HG02852 (cell line): ENCODE measurements at regions not wholly inside any gene's neighbourhood (a gene's known extent, or its start where the extent isn't known, plus 50 kb on each side); places are given as distances from the start of the nearest gene placed in this dataset.

Experiments used
- ATAC-seq: cut with Tn5 transposase; IDR thresholded peaks from one replicate; pipeline ENCODE4 v1.9.1; 2021; ENCODE audit warnings: mild to moderate bottlenecking, moderate library complexity; ENCODE audit not compliant: unreplicated experiment

DNA sequence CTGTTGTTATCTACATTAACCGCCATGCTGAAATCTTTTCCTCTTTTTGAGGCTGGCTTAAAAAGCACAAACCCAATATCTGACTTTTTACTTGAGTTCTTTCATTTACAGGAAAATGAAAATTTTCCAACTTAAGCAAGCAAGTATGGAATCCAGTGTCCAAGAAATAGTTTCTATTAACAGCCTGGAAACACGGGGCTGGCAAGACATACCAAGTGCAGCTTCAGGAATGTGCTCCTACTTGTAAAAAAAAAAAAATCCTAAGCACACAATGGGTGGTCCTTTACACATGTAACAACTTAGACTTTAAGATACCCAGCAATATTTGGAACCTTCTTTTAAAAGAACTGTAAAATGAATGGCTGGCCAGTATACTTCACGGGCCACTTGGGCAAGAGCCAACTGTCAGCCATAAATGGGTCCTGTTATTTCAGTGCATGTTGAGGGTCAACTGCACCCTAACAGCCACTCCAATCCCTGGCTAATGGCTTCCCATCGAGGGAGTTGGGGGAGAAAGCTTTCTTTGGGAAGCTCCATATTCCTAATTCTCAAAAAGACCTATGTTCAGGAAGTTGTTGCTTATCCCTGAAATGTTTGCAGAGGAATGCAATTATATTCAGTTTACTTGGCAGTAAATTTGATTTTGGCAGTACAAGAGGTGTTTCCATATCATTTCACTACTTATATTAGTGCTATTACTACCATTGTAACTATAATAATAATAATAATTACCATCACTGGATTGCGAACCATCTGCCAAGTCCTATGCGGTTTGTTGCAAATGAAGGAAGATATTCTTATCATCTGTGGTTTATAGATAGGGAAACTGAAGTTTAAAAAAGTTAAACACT, 236.4 kb upstream of the TMEM72 start:
- no peak for ATAC-seq

- ATAC-seq = no peak
These were observed 235.7 kb upstream of the TMEM72 start for GRCh38 chr10:44675387-44675874.

DNA sequence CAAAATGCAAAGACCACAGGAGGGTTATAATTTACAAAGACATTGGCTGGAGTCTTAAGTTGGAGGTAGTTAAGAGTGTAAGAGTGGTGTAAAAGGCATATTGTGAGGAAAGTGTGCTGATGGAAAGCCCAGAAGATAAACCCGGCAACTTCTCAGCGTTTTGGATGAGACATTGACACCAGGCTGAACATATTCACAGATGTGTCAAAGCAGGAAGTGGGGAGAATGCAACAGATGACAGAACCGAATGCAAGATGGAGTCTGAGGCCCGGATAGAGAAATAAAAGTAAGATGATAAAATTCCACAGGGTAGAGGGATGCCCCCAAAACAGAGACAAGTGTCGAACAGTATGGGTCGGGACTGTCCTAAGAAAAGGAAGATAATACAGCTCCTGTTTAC, 230.4 kb upstream of the TMEM72 start:
- no peak for ATAC-seq

- ATAC-seq = no peak
These were observed 228.6 kb upstream of the TMEM72 start for GRCh38 chr10:44682507-44682906.

DNA sequence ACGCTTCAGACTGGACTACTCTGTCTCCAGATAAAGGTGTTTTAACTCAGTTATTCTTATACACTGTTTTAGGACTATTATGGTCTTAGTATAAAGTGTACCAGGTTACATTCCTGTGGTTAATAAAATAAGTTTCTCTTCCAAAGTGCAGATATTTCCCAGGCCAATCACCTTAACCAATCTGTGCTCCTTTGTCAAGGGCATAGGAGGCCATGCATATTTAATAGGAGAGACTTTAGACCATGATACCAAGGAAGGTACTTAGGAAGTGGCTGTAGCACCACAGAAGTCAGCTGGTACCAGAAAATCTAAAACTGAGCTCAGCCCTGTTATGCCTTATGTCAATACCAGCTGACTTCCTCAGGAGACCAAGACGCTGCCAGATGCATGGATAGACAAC, 226.5 kb upstream of the TMEM72 start:
- ATAC-seq = no peak

DNA sequence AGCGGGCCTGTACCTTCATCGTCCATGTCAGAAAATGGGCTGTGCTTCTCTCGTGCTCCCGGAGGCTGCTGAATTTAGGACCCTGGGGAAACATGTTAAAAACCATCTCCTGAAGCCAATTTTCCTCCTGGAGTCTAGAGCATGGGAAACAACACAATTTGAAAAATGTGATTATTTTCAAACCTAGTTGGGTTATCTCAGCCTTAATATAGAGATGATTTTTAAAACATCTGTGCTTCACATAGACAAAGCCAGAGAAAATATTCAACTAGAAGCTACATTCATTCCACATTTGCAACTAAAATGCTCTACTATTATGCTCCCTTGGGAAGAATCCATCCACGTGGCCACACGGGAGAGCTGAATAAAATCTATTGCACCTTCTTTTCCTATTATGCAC, 225.9 kb upstream of the TMEM72 start:
- no peak for ATAC-seq

GRCh38 chr10:44685747-44686146, 225.4 kb upstream of the TMEM72 start:
- no peak for ATAC-seq

GRCh38 chr10:44689368-44689767, 221.8 kb upstream of the TMEM72 start:
- no peak for ATAC-seq

GRCh38 chr10:44696496-44696895, 214.6 kb upstream of the TMEM72 start:
- no peak for ATAC-seq

DNA sequence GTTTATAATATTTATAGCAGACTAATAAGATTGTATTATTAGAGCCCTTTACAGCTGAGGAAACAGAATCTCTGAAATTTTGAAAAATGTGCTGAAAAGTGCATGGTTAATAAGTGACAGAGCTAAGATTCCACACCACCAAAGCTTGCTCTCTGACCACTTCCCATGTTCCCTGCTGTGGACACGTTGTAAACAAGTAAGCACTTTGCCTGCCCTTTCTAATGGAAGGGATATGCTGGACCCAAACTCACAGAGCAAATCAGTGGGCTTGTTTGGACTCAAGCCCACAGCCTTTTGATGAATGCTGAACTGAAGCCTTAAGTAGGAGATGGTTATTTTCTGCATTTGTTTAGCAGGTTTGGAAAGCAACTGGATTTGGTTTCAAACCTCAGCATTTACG, 214.0 kb upstream of the TMEM72 start:
- no peak for ATAC-seq

- no peak for ATAC-seq
These were observed 208.6 kb upstream of the TMEM72 start for GRCh38 chr10:44702531-44702930.

DNA sequence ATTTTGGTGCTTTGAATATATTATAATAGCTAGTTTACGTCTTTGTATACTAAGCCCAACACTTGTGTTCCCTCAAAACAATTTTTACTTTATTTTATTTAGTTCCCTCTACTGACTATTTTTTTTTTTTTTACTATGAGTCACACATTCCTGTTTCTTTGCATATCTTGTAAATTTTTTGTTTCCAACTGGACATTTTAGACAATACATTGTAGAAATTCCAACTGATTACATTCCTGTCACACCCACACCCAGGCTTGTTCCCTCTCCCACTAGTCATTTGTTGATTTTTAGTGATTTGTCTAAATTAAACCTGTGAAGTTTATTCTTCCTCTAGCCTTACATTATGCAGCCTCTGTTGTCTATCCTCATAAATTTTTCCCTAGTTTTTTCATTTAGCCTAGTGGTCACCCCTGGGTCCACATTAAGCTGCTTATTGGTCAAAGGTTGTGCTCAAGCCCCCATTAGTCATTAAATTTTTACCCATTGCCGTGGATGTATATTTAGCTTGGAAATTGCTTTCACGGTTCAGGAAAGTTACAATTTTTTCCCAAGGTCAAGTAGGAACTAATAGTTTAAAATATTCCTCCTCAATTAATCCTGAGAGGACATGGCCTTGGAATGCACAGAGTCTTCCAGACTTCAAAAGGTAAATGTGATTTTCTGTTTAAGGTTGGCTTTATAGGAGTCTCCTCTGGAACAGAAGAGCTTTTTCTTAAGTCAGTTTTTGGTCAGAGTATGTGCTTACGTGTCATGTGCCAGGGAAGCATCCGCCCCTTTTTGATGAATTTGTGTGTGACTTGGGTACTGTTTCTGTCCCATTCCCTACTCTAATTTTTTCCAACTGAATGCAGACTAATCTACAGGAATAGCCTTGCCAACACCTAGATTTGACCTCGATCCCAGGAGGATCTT, 207.6 kb upstream of the TMEM72 start:
- no peak for ATAC-seq

DNA sequence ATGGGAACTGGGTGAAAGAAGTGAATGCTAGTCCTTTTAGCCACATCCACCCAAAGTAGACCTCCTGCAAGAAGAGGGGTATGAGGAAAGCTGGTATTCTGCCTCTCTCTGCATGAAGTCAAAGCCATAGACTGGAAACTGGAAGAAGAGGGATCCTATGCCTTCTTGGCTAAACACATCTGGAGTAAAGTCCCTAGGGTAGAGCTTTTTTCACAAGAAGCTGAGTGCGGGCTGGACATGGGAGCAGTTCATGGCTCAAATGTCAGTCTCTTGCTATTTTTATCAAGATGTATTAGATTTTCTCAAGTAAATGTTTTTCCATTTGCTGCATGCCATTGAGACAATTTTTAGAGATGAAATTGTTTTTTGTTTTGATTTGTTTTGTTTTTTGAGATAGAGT, 206.5 kb upstream of the TMEM72 start:
- ATAC-seq = no peak

DNA sequence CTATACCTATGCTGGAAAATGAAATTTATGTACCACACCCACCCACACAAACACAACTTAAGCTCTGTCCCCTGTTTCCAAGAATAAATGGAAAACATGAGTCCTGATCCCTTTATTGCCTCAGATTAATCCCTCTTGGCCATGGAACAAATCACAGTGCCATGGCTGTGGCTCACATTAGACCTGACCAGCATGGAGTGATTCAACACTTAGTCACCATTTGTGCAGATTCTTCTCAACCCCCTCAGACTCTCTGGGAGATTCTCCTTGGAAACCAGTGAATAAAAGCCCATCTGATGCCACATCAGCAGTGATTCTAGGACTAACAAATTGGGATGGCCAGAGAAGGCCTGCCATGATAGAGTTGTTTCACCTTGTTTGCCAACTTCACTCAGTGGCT, 204.4 kb upstream of the TMEM72 start:
- ATAC-seq = no peak

DNA sequence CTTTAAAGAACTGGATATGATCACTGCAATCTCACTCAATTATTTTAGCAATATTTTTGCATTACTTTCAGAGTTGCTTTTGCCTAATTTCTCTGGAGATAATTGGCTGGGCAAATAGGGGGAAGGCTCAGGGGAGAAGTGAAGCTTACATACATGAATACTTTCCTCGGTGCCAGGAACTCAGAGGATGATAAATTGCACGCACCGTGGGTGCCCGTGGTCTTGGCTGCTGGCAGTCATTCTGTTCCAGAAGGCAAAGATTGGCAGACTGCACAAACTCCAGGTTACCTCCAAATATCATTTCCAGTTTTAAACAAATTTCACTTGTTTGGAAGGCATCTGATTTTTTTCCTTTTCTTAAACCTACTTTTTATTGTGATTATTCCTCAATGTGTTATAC, 197.8 kb upstream of the TMEM72 start:
- no peak for ATAC-seq

GRCh38 chr10:44714451-44714850, 196.7 kb upstream of the TMEM72 start:
- ATAC-seq = no peak

GRCh38 chr10:44715136-44715535, 196.0 kb upstream of the TMEM72 start:
- ATAC-seq = no peak

GRCh38 chr10:44716470-44717015, 194.6 kb upstream of the TMEM72 start:
- no peak for ATAC-seq

- ATAC-seq = no peak
These were observed 188.1 kb upstream of the TMEM72 start for GRCh38 chr10:44723082-44723481.

- ATAC-seq = no peak
These were observed 187.4 kb upstream of the TMEM72 start for GRCh38 chr10:44723619-44724325.
